ENCODE measurements at regions not wholly inside any gene's neighbourhood (a gene's known extent, or its start where the extent isn't known, plus 50 kb on each side); places are given as distances from the start of the nearest gene placed in this dataset.
A peak's percentile ranks its signal among the peaks of the same experiment; 100 is the strongest.

DNA sequence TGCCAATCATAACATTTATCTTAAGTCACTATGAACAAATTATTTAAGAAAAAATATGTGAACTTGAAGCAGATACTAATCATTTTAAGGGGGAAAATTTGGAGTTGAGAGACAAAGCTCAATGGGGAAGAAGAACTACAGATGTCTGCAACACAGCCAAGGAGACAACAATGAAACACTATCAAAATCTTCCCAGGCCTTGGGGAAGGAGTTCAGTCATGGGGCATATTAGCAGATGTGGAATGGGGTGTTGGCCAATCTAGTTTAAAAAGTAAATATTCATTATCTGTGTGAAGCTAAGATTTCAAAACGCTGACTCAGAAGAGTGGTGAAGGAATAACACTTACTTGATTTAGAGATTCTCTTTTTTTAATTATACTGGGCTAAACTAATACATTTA is 671.6 kb upstream of the ZP4 start:
- peak; percentile 6 for DNase-seq (ENCODE audit: low read depth)

DNA sequence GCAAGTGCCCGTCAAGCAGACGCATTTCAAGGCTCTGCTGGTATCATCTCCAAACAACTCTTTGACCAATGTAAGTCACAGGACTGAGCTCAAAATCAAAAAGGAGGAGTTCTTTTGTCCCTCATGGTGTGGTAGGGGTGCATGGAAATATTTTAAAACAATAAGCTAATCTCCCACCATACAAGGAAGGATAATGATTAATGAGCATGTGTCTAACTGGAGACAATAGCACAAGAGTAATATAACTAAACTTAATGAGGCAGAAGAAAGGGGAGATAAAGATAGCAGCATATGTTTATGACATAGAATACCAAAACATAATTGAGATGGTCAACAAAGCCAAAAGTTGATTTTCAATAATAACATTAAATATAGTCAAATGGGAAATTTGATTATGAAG is 668.0 kb upstream of the ZP4 start:
- Histone ChIP-seq H3K27me3 (ENCODE audit: control insufficient read depth, insufficient read depth, low read length) (no peaks in the 10 kb centered on the region), H3K4me3 (ENCODE audit: low read depth, low read length) (no peak overlapping the region), H3K36me3 (ENCODE audit: control insufficient read depth, insufficient read depth, low read length) (no peaks in the 10 kb centered on the region)
- POLR2A ChIA-PET: no interaction called here
- CTCF ChIA-PET: interaction anchor here (0.6 kb wide), 1 partner anchor 133 kb away, joined by 3 read pairs; no protein-coding TSS in a partner anchor
- TF ChIP-seq CTCF (IDR thresholded peaks at IDR 0.05; ENCODE audit: insufficient read depth, low read depth, low read length): no peak
- no peak for DNase-seq (ENCODE audit: low read depth)

More for the DNA sequence above, 671.6 kb upstream of the ZP4 start:
- no peaks in the 10 kb centered on the region for H3K27me3 ChIP-seq (ENCODE audit: control insufficient read depth, insufficient read depth, low read length)
- ChIA-PET POLR2A (no interaction called here), CTCF (no interaction called here)
- H3K4me3 ChIP-seq (ENCODE audit: low read depth, low read length): no peak overlapping the region
- H3K36me3 ChIP-seq (ENCODE audit: control insufficient read depth, insufficient read depth, low read length): no peaks in the 10 kb centered on the region
- no peak for TF ChIP-seq CTCF (IDR thresholded peaks at IDR 0.05; ENCODE audit: insufficient read depth, low read depth, low read length)

DNA sequence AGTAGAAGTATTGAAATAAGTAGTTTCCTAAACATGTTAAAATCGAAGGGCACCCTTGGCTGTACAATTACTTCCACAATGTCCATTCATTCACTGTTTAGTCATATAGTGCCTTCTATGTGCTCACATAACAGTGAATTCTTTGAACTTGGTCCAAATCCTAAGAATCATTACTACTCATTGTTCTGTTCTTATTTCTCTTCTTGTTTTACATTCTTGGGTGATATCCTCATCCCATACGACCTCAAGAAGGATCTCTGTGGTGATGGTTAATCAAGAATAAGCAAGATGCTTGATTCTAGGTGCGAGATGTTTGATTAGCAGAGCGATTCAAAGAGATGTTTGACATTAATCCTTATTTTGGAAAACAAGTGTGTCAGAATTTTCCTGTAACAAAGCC is 667.4 kb upstream of the ZP4 start:
- CTCF ChIA-PET: no interaction called here
- H3K27me3 ChIP-seq (ENCODE audit: control insufficient read depth, insufficient read depth, low read length): no peaks in the 10 kb centered on the region
- H3K36me3 ChIP-seq (ENCODE audit: control insufficient read depth, insufficient read depth, low read length): no peaks in the 10 kb centered on the region
- DNase-seq (ENCODE audit: low read depth): no peak
- no peak overlapping the region for H3K4me3 ChIP-seq (ENCODE audit: low read depth, low read length)
- POLR2A ChIA-PET: no interaction called here
- TF ChIP-seq CTCF (IDR thresholded peaks at IDR 0.05; ENCODE audit: insufficient read depth, low read depth, low read length): no peak

GRCh38 chr1:238552271-238552670 is 661.5 kb upstream of the ZP4 start:
- POLR2A ChIA-PET: no interaction called here
- no peak for TF ChIP-seq CTCF (IDR thresholded peaks at IDR 0.05; ENCODE audit: insufficient read depth, low read depth, low read length)
- CTCF ChIA-PET: no interaction called here
- Histone ChIP-seq H3K4me3 (ENCODE audit: low read depth, low read length) (no peak overlapping the region), H3K27me3 (ENCODE audit: control insufficient read depth, insufficient read depth, low read length) (no peaks in the 10 kb centered on the region), H3K36me3 (ENCODE audit: control insufficient read depth, insufficient read depth, low read length) (no peaks in the 10 kb centered on the region)
- DNase-seq (ENCODE audit: low read depth): no peak

DNA sequence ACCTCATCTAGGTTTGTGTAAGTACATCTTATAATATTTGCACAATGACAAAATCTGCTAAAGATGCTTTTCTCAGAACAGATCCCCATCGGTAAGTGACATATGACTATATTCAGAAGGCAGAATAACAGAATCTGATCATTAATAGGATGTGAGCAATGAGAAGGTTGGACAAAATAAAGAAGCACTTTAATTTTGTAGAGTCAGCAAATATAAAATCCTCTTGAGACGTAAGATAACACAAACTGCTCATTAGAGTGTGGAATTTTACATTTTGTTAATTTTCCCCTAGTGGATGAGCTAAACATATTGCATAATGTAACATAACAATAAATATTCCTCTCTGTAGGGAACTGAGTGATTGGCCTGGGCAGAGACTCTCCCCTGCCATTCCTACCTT is 658.4 kb upstream of the ZP4 start:
- H3K36me3 ChIP-seq (ENCODE audit: control insufficient read depth, insufficient read depth, low read length): no peaks in the 10 kb centered on the region
- POLR2A ChIA-PET: no interaction called here
- no peaks in the 10 kb centered on the region for H3K27me3 ChIP-seq (ENCODE audit: control insufficient read depth, insufficient read depth, low read length)
- CTCF ChIA-PET: no interaction called here
- no peak for TF ChIP-seq CTCF (IDR thresholded peaks at IDR 0.05; ENCODE audit: insufficient read depth, low read depth, low read length)
- H3K4me3 ChIP-seq (ENCODE audit: low read depth, low read length): no peak overlapping the region
- DNase-seq (ENCODE audit: low read depth): no peak

Data from BJ (cell line).